ENCODE measurements at regions not wholly inside any gene's neighbourhood (a gene's known extent, or its start where the extent isn't known, plus 50 kb on each side); places are given as distances from the start of the nearest gene placed in this dataset.
A peak's percentile ranks its signal among the peaks of the same experiment; 100 is the strongest.
"Not testable (repeated sequence)": the region's sequence is repeated elsewhere in the genome, so short reads cannot be mapped to it uniquely, and the experiment has no call there.

GRCh38 chr19:14328406-14328805, 52.8 kb upstream of the ADGRE5 start:
- in situ Hi-C loops (cut with HindIII; ENCODE audit: low pct_unique_long_range_greater_than_20kb, low sequenced_read_pairs): no loop called here
- no peak for TF ChIP-seq JUND (IDR thresholded peaks at IDR 0.05; ENCODE audit: low read depth)
- DNase-seq (ENCODE audit: low read depth in 1 of 2, low spot score in 1 of 2): no peak

- DNase-seq (ENCODE audit: low read depth in 1 of 2, low spot score in 1 of 2); in situ Hi-C loops (cut with HindIII; ENCODE audit: low pct_unique_long_range_greater_than_20kb, low sequenced_read_pairs): not testable (repeated sequence)
Observed at GRCh38 chr19:14327061-14327460, 54.2 kb upstream of the ADGRE5 start.

GRCh38 chr19:14325863-14326262, 55.4 kb upstream of the ADGRE5 start:
- no peak for TF ChIP-seq JUND (IDR thresholded peaks at IDR 0.05; ENCODE audit: low read depth)
- no peak for DNase-seq (ENCODE audit: low read depth in 1 of 2, low spot score in 1 of 2)
- in situ Hi-C loops (cut with HindIII; ENCODE audit: low pct_unique_long_range_greater_than_20kb, low sequenced_read_pairs): no loop called here

GRCh38 chr19:14325134-14325533, 56.1 kb upstream of the ADGRE5 start:
- TF ChIP-seq JUND (IDR thresholded peaks at IDR 0.05; ENCODE audit: low read depth): no peak
- DNase-seq (ENCODE audit: low read depth in 1 of 2, low spot score in 1 of 2): no peak
- in situ Hi-C loops (cut with HindIII; ENCODE audit: low pct_unique_long_range_greater_than_20kb, low sequenced_read_pairs): no loop called here

- DNase-seq (ENCODE audit: low read depth in 1 of 2, low spot score in 1 of 2): no peak
- in situ Hi-C loops (cut with HindIII; ENCODE audit: low pct_unique_long_range_greater_than_20kb, low sequenced_read_pairs): no loop called here
- no peak for TF ChIP-seq JUND (IDR thresholded peaks at IDR 0.05; ENCODE audit: low read depth)
Observed at GRCh38 chr19:14322889-14323463, 58.3 kb upstream of the ADGRE5 start.

GRCh38 chr19:14320253-14320652, 61.0 kb upstream of the ADGRE5 start:
- no peak for DNase-seq (ENCODE audit: low read depth in 1 of 2, low spot score in 1 of 2)
- no peak for TF ChIP-seq JUND (IDR thresholded peaks at IDR 0.05; ENCODE audit: low read depth)
- in situ Hi-C loops (cut with HindIII; ENCODE audit: low pct_unique_long_range_greater_than_20kb, low sequenced_read_pairs): no loop called here

GRCh38 chr19:14319720-14320119, 61.5 kb upstream of the ADGRE5 start:
- in situ Hi-C loops (cut with HindIII; ENCODE audit: low pct_unique_long_range_greater_than_20kb, low sequenced_read_pairs); DNase-seq (ENCODE audit: low read depth in 1 of 2, low spot score in 1 of 2): not testable (repeated sequence)

GRCh38 chr19:14318873-14319272, 62.4 kb upstream of the ADGRE5 start:
- TF ChIP-seq JUND (IDR thresholded peaks at IDR 0.05; ENCODE audit: low read depth): no peak
- no peak for DNase-seq (ENCODE audit: low read depth in 1 of 2, low spot score in 1 of 2)
- in situ Hi-C loops (cut with HindIII; ENCODE audit: low pct_unique_long_range_greater_than_20kb, low sequenced_read_pairs): no loop called here

- in situ Hi-C loops (cut with HindIII; ENCODE audit: low pct_unique_long_range_greater_than_20kb, low sequenced_read_pairs): no loop called here
- TF ChIP-seq JUND (IDR thresholded peaks at IDR 0.05; ENCODE audit: low read depth): no peak
Observed at GRCh38 chr19:14317157-14317556, 64.1 kb upstream of the ADGRE5 start.

GRCh38 chr19:14315433-14315832, 65.8 kb upstream of the ADGRE5 start:
- in situ Hi-C loops (cut with HindIII; ENCODE audit: low pct_unique_long_range_greater_than_20kb, low sequenced_read_pairs): no loop called here
- DNase-seq (ENCODE audit: low read depth in 1 of 2, low spot score in 1 of 2): no peak
- TF ChIP-seq JUND (IDR thresholded peaks at IDR 0.05; ENCODE audit: low read depth): no peak

More at GRCh38 chr19:14317157-14317556, 64.1 kb upstream of the ADGRE5 start:
- no peak for DNase-seq (ENCODE audit: low read depth in 1 of 2, low spot score in 1 of 2)

- in situ Hi-C loops (cut with HindIII; ENCODE audit: low pct_unique_long_range_greater_than_20kb, low sequenced_read_pairs): no loop called here
- DNase-seq (ENCODE audit: low read depth in 1 of 2, low spot score in 1 of 2): no peak
- TF ChIP-seq JUND (IDR thresholded peaks at IDR 0.05; ENCODE audit: low read depth): no peak
Observed at GRCh38 chr19:14310055-14310454, 71.2 kb upstream of the ADGRE5 start.

GRCh38 chr19:14305706-14306105, 75.5 kb upstream of the ADGRE5 start:
- in situ Hi-C loops (cut with HindIII; ENCODE audit: low pct_unique_long_range_greater_than_20kb, low sequenced_read_pairs): no loop called here
- TF ChIP-seq JUND (IDR thresholded peaks at IDR 0.05; ENCODE audit: low read depth): no peak
- no peak for DNase-seq (ENCODE audit: low read depth in 1 of 2, low spot score in 1 of 2)

- DNase-seq (ENCODE audit: low read depth in 1 of 2, low spot score in 1 of 2): no peak
- TF ChIP-seq JUND (IDR thresholded peaks at IDR 0.05; ENCODE audit: low read depth): no peak
- in situ Hi-C loops (cut with HindIII; ENCODE audit: low pct_unique_long_range_greater_than_20kb, low sequenced_read_pairs): no loop called here
Observed at GRCh38 chr19:14301150-14301549, 80.1 kb upstream of the ADGRE5 start.

GRCh38 chr19:14300303-14300702, 80.9 kb upstream of the ADGRE5 start:
- in situ Hi-C loops (cut with HindIII; ENCODE audit: low pct_unique_long_range_greater_than_20kb, low sequenced_read_pairs): no loop called here
- no peak for TF ChIP-seq JUND (IDR thresholded peaks at IDR 0.05; ENCODE audit: low read depth)
- peak in 1 of 2 experiments; percentile 59 for DNase-seq (ENCODE audit: low read depth in 1 of 2, low spot score in 1 of 2)

- DNase-seq (ENCODE audit: low read depth in 1 of 2, low spot score in 1 of 2); in situ Hi-C loops (cut with HindIII; ENCODE audit: low pct_unique_long_range_greater_than_20kb, low sequenced_read_pairs): not testable (repeated sequence)
Observed at GRCh38 chr19:14299224-14299827, 81.9 kb upstream of the ADGRE5 start.

GRCh38 chr19:14297883-14298576, 83.2 kb upstream of the ADGRE5 start:
- DNase-seq (ENCODE audit: low read depth in 1 of 2, low spot score in 1 of 2); in situ Hi-C loops (cut with HindIII; ENCODE audit: low pct_unique_long_range_greater_than_20kb, low sequenced_read_pairs): not testable (repeated sequence)

- DNase-seq (ENCODE audit: low read depth in 1 of 2, low spot score in 1 of 2): peak in 1 of 2 experiments; percentile 50
- in situ Hi-C loops (cut with HindIII; ENCODE audit: low pct_unique_long_range_greater_than_20kb, low sequenced_read_pairs): not testable (repeated sequence)
Observed at GRCh38 chr19:14294974-14295373, 86.3 kb upstream of the ADGRE5 start.

- DNase-seq (ENCODE audit: low read depth in 1 of 2, low spot score in 1 of 2); in situ Hi-C loops (cut with HindIII; ENCODE audit: low pct_unique_long_range_greater_than_20kb, low sequenced_read_pairs): not testable (repeated sequence)
Observed at GRCh38 chr19:14293816-14294170, 87.5 kb upstream of the ADGRE5 start.

All from T47D (cell line).